Retinal pigment epithelial cell (primary cell): ENCODE measurements at regions not wholly inside any gene's neighbourhood (a gene's known extent, or its start where the extent isn't known, plus 50 kb on each side); places are given as distances from the start of the nearest gene placed in this dataset.
"Not testable (repeated sequence)": the region's sequence is repeated elsewhere in the genome, so short reads cannot be mapped to it uniquely, and the experiment has no call there.

Experiments
- DNase-seq: peaks from one replicate; pipeline ENCODE4 v3.0.0-alpha.2; 2010; ENCODE audit warnings: low read depth
- H3K4me3 ChIP-seq: 2 replicates; pipeline ENCODE4 v1.5.1; 2011; ENCODE audit warnings: mild to moderate bottlenecking, low read length, control low read depth, moderate library complexity
- TF ChIP-seq, protein P1 (sequence below): conservative IDR thresholded peaks from 2 replicates; pipeline ENCODE4 v1.5.1; 2011; ENCODE audit warnings: low read depth, low read length, control low read depth, inconsistent platforms

DNA sequence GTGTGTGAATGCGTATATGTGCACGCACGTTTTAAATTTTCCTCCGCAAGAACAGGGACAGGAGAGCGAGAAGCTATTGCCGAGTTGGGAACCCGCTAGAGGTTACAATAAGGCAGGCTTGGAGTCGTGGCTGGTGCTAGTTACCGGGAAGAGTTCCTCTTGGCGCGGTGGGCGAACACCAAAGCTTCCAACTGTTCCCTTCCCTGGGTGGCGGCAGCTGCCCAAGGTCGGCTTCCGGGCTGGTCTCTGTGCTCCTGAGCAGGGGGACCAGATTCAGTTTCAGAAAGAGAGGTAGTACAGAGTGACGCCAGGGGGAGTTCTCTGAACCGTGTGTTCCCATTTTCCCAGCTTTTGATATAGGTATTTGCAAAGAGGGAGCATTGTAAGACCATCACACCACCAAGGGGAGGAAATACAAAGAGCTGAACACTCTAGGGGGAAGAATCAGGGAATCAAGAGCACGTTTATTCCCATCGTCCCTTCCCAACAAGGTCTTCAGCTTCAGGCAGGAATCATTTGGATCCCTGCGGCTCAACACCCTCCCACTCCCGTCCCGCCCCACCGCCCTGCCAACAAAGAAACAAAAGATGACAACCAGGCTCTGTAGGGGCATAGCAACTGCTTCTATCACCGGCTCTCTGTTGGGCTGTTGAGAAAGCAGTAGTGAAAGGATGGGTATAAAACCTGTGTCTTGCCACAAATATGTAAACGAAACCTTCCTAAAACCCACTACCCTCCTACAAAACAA, 113.6 kb upstream of the TEX13C start:
- TF ChIP-seq, protein P1, sequence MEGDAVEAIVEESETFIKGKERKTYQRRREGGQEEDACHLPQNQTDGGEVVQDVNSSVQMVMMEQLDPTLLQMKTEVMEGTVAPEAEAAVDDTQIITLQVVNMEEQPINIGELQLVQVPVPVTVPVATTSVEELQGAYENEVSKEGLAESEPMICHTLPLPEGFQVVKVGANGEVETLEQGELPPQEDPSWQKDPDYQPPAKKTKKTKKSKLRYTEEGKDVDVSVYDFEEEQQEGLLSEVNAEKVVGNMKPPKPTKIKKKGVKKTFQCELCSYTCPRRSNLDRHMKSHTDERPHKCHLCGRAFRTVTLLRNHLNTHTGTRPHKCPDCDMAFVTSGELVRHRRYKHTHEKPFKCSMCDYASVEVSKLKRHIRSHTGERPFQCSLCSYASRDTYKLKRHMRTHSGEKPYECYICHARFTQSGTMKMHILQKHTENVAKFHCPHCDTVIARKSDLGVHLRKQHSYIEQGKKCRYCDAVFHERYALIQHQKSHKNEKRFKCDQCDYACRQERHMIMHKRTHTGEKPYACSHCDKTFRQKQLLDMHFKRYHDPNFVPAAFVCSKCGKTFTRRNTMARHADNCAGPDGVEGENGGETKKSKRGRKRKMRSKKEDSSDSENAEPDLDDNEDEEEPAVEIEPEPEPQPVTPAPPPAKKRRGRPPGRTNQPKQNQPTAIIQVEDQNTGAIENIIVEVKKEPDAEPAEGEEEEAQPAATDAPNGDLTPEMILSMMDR: peak; percentile 9
- peak overlapping the region; percentile 17 for H3K4me3 ChIP-seq
- DNase-seq: no peak

DNA sequence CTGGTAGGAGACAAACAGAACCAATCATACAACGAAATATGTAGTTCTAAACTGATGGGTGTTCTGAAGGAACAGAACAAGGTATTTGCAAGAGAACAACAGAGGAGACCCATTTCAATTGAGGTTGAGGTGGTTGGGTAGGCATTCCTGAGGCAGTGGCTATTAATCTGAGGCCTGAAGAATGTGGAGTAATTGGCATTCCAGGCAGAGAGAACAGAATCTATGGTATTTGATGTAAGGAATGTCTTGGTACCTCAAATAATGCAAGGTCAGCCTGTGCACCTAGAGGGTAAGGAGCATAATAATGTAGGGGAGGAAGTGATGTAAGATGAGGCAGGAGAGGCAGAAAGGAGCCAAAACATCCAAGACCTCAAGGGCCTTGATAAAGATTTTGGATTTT, 109.5 kb upstream of the TEX13C start:
- H3K4me3 ChIP-seq: no peak overlapping the region
- TF ChIP-seq, protein P1: no peak
- DNase-seq: no peak

DNA sequence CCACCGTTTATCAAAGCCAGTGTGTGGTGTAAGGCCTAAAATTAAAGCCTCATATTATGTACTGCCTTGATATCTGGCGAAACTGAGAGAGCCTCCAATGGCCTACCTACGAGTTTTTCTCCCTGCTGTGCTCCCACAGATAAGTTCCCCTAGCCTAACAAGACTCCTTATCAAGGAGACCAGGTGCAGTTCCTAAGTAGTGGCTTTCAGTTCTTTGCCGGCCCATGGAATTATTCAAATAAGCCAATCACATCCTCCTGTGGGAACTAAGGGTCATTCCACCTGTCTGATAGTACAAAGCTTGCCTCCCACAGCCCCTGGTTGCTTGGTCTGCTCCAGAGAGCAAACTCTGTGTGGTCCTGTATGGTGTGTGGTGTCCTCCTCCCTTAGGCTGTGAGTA, 99.8 kb upstream of the TEX13C start:
- no peak overlapping the region for H3K4me3 ChIP-seq
- TF ChIP-seq, protein P1: no peak
- DNase-seq: no peak

DNA sequence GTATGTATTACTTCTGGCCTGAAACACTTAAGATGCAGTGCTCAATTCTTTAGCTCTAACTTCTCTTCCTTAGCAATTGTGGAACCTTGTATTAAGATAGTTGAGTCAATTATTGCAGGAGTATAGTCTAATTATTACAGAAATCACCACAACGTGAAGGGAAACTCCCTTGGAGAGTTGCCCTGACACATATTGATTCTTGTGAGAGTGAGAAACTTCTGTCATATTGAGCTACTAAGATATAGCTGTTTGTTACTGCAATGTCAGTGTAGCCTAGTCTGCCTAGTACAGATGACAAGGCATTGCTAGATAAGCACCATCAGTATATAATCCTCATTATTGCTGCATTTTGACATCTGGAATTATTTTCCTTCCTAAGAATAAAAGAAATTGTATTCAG, 82.7 kb upstream of the TEX13C start:
- TF ChIP-seq, protein P1: no peak
- no peak overlapping the region for H3K4me3 ChIP-seq
- no peak for DNase-seq

DNA sequence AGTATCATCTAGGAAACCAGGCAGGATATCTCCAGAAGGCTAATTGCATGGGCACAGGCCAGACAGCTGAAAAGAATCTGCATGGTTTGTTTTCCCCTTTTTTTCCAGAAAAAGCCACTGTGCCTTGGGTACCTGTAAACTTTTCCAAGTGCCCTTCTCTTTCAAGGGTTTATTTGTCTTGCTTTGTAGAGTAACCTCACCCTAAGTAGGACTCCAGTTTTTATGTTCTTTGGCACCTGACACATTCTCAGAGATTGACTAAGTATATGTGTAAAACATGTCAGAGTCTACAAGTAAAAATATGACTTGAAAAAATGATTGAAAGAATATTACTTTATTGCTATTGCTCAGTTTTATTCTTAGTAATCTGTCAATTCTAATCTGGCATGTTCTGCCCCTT, 70.7 kb upstream of the TEX13C start:
- no peak overlapping the region for H3K4me3 ChIP-seq
- TF ChIP-seq, protein P1: no peak
- no peak for DNase-seq

DNA sequence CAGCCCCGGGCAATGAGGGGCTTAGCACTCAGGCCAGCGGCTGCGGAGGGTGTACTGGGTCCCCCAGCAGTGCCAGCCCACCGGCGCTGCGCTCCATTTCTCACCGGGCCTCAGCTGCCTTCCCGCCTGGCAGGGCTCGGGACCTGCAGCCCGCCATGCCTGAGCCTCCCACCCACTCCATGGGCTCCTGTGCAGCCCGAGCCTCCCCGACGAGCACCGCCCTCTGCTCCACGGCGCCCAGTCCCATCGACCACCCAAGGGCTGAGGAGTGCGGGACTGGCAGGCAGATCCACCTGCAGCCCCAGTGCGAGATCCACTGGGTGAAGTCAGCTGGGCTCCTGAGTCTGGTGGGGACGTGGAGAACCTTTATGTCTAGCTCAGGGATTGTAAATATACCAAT, 63.9 kb upstream of the TEX13C start:
- not testable (repeated sequence) for H3K4me3 ChIP-seq, DNase-seq

DNA sequence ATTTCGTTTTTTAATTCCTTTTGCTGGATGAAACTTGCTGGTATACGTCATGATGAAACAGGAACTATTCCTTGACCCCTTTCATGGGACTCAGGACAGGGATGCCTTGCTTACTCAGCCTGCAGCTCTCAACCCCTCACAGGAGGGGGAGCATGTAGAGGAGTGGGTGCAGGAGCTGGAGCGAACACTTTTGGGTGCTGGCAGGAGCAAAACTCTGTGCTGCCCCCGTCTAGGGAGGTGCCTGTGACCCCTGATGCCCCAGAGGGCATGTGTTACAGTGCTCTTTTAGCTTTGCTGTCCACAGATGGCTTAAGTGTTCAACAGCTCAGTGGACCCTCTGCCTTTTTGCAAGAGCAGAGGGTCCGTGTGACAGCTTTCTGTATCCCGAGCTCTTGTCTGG, 56.8 kb upstream of the TEX13C start:
- TF ChIP-seq, protein P1: no peak
- H3K4me3 ChIP-seq: no peak overlapping the region
- DNase-seq: no peak

DNA sequence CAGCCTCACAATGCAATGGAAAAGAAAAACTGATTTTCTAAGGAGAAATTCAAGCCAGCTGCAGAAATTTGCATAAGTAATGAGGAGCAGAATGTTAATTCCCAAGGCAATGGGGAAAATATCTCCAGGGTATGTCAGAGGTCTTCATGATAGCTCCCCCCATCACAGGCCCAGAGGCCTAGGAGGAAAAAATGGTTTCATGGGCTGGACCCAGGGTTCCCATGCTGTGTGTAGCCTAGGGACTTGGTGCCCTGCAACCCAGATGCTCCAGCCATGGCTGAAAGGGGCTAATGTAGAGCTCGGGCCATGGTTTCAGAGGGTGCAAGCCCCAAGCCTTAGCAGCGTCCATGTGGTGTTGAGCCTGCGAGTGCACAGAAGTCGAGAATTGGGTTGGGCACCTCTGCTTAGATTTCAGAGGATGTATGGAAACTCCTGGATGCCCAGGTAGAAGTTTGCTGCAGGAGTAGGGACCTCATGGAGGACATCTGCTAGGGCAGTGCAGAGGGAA, 53.5 kb upstream of the TEX13C start:
- no peak overlapping the region for H3K4me3 ChIP-seq

More for the DNA sequence above, 53.5 kb upstream of the TEX13C start:
- TF ChIP-seq, protein P1: no peak
- DNase-seq: no peak
